OCI-LY3 (cell line): ENCODE measurements at regions not wholly inside any gene's neighbourhood (a gene's known extent, or its start where the extent isn't known, plus 50 kb on each side); places are given as distances from the start of the nearest gene placed in this dataset.

Experiments
- CTCF ChIP-seq: fragments of 200-600, 300-600 bp; sonication (generic); IDR thresholded peaks from 2 replicates; pipeline ENCODE4 v1.5.1; 2014; ENCODE audit warnings: antibody characterized with exemption, low read length, low read depth
- EZH2phosphoT487 ChIP-seq: fragments of 200-600 bp; shearing (Covaris generic); IDR thresholded peaks from 2 replicates; pipeline ENCODE4 v1.6.1; 2018; ENCODE audit warnings: antibody characterized with exemption, mixed run types, low read depth

- TF ChIP-seq CTCF (no peak), EZH2phosphoT487 (no peak)
Observed at GRCh38 chr9:85216601-85217000, 525.2 kb downstream of the AGTPBP1 start.
